Hematopoietic multipotent progenitor cell treated with erythropoietin and hydrocortisone succinate and interleukin-3 and kit ligand, for 17 days (in vitro differentiated cells): ENCODE measurements at regions not wholly inside any gene's neighbourhood (a gene's known extent, or its start where the extent isn't known, plus 50 kb on each side); places are given as distances from the start of the nearest gene placed in this dataset.
"Not testable (repeated sequence)": the region's sequence is repeated elsewhere in the genome, so short reads cannot be mapped to it uniquely, and the experiment has no call there.

Experiments
- DNase-seq: peaks from one replicate; pipeline ENCODE4 v3.0.0-alpha.2; 2015; ENCODE audit warnings: low spot score

DNA sequence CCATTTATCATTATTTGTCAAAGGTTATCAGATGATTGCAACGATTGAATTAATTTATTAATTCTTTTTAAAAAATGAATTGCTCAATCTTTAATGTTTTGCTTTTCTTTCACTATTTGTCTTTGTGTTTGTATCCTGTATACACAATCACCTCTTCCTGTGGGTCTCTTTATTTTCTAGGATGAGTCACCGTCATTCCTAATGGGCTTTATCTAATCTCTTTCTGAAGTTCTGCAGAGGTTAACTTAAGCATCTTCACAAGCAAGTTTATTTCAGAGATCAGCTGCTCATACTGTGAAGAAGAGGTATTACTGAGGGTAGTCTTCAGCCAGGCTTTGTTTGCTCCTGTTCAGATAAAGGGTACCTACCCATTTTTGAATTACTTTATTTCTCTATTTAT is 323.9 kb downstream of the NNT start:
- DNase-seq = no peak

DNA sequence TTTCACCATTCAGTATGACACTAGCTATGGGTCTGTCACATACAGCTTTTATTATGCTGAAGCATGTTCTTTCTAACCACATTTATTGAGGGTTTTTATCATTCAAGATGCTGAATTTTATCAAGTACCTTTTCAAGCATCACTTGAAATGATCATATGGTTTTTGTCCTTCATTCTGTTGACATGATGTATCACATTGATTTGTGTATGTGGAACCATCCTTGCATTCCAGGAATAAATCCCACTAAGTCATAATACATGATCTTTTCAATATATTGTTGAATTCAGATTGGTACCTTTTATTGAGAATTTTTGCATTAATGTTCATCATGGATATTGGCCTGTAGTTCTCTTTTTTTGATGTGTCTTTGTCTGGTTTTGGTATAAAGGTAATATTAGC is 317.4 kb downstream of the NNT start:
- DNase-seq = no peak

DNA sequence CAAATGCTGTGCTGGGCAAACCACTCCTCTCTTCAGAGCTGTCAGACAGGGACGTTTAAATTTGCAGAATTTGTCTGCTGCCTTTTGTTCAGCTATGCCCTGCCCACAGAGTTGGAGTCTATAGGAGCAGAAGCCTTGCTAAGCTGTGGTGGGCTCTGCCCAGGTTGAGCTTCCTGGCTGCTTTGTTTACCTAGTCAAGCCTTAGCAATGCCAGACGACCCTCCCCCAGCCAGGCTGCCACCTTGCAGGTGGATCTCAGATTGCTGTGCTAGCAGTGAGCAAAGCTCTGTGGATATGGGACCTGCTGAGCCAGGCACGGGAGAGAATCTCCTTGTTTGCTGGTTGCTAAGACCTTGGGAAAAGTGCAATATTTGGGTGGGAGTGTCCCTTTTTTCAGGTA is 314.9 kb downstream of the NNT start:
- DNase-seq = no peak

DNA sequence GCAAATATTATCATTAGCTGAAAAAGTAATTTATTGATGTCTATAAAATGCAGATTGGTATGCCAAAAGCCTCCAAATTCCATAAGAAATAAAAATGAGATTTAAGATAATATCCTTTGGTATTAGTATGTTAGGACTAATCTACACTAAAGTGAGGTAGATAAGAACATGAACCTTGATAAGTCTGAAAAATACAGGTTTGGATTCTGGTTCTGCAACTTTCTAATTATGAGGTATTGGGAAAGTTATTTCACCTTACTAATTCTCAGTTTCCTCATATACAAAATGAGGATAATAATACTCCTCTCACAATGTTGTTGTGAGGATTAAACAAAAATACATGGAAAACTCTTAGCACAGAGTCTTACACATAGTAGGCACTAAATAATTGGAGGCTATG is 300.1 kb downstream of the NNT start:
- no peak for DNase-seq

DNA sequence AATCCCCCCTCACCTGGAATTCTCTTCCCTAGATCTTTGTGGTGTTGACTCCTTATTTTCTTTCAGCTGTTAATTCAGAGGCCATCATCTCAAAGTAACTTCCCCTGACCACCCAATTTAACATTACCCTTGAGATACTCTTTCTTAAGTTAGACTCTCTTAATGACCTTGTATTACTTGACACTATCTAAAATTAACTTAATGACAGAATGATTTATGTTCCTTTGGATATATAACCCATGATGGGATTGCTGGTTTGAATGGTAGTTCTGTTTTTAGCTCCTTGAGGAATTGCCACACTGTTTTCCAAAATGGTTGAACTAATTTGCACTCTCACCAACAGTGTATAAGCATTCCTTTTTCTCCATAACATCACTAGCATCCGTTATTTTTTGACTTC is 298.0 kb downstream of the NNT start:
- no peak for DNase-seq

DNA sequence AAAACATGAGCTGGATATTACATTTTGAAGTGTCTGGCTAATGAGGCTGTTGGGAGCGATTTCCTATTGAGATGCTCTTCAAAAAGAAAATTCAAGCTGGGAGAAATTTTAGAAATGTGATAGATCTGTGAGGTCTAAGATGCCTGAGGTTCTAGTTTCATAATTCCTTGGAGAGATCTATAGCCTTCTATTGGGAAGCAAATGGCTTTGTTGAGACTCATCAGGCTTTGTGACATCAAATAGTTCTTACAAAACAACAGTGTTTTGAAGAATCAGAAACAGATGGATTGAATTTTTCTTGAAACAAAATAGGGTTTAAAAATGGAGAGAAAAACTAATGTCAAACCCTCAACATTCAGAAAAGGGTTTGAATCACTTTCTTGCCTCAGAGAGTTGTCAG is 292.9 kb downstream of the NNT start:
- DNase-seq = no peak

DNA sequence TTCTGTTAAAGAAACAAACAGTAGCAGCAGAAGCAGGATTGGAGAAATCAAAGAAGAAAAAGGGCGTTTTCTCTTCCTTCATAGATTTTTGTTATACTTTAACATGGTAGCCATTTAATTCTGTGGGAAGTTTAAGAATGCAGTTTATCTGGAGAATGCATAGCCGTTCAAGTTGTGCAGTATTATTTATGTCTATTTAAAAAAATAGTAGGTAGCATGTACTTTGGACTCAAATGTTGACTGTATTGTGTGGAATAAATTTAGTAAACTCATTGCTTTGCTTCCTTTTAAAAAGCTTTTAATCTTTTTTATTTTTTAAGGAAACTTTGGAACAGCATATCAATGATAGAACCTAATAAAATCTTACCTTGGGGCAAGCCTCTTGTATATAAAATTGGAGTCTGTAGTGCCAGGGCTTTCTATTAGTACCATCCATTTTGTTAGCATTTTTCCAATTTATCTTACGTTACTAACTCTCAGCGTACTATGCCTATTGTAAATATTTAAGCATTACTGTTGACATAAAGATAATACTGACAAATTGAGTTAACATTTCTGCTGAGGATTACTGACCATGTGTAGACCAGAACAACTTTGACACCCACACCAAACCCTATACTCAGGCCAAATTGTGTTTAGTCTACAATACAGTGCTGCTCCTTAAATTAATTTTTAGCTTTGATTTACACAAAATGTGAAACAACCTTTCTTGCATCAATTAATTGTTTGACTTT is 291.1 kb downstream of the NNT start:
- DNase-seq = no peak

DNA sequence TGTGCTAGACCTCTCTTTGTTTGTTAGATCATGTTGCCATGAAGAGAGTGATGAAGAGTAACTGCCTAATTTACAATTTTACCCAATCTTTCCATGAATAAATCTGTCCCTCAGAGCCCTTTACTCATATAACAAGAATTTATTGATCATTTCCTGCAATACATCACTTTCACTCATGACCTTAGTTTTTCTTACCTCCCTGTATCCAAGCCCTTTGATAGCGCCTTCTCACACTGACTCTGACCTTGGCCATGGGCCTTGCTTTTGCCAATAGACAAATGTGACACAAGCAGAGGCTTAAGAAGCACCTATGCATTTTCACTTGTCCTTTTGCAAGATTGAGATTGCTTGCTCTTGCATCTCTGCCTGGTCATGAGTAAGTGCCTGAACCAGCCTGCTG is 288.1 kb downstream of the NNT start:
- no peak for DNase-seq

DNA sequence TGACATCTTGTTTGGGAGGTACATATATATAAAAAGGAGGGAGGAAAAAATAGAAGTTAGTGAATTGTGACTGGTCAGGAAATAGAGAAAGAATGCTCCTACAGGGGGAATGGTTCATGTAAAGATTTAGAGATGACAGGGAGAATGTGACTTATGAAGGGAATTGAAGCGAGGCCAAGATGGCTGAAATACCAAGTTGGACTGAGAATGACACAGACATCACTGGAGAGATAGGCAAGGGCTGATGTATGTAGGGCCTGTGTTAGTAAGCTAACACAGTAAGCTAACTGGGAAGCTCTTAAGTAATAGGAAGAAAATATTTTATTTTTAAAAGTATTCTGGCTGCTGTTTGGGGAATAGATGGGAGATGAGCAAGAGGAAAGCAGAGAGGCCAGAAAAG is 286.3 kb downstream of the NNT start:
- no peak for DNase-seq

DNA sequence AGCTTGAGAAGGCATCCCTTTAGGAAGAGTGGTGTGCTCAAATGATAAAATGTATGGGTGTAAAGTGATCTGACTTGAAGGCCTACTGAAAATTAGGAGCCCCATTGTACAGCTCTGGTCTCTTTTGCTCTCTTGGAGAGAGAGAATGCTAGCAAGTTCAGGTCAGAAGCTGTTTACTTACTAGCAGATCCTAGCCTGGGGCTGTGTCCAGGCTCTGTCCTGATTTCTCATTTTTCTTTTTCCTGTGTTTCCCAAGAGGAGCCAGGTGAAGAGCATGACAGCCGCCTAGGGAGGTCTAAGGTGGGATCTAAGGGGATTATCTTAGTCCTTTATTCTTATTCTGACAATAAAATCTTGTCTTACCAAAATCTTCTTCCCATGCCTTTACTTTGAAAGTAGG is 272.8 kb downstream of the NNT start:
- no peak for DNase-seq

DNA sequence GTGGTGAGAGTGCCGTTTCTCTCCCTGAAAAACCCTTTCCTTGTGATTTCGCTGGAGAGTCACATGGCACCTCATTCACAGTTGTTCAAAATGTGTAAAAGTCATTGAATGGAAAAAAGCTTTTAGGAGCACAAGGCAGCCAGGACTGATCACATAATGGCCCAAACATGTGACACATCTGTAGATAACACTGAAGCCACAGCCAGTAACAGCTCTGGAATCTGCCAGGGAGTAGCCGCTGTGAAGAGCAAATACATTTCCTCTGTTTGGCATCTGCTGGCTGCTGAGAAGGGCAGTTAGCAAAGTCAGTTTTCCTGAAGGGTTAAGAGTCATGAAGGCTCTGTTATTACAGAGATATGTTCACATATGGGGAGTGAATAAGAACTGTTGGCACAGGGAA is 271.8 kb downstream of the NNT start:
- no peak for DNase-seq

DNA sequence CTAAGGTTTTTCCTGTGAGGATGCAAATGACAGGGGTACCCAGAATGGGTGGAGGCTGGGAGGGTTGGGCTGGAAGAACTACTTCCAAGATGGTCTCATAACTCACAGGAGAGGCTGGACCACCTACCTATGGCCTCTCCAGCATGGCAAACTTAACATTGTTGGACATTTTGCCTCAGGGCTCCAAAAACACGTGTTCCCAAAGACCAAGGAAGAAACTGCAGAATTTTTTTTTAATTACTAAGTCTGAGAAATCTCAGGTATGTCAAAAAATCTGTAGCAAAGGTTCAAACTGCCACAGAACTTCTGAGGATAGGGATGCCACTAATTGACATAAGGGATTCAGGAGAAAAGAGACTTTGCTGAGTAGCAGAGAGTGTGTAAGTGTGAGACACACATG is 270.8 kb downstream of the NNT start:
- no peak for DNase-seq

DNA sequence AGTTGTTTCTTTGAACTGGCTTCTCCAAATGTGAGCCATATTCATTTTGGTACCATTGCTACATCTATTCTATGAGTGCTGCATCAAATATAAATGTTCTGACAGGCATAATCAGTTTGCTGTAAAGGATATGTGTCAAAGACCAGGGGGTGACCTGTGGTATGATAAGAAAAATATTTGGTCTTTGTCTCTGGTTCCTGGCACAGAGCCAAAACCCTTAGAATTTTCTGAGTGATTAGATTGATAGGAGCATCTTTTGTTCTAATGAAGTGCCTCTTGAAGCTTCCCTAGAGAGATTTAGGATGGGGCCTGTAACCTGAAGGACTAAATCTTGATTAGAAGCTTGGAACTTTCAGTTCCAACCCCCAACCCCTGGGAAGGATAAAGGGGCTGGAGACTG is 256.3 kb downstream of the NNT start:
- DNase-seq = no peak

DNA sequence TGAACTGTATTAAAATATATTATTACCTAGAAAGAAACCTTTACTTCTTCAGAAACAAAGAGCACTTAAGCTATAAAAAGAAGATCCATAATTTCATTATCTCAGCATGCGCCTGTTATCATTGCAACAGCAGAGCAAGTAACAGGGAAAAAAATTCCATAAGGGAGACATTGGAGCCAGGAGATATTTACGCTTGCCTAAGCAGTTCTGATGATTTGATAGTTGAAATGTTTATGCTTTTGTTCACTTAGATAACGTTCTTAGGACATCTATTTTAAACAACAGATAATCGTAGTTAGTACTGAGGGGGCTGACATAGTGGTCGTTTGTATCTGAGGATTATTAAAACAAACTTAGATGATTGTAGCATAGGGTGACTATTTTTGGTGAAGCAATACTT is 252.5 kb downstream of the NNT start:
- no peak for DNase-seq

DNA sequence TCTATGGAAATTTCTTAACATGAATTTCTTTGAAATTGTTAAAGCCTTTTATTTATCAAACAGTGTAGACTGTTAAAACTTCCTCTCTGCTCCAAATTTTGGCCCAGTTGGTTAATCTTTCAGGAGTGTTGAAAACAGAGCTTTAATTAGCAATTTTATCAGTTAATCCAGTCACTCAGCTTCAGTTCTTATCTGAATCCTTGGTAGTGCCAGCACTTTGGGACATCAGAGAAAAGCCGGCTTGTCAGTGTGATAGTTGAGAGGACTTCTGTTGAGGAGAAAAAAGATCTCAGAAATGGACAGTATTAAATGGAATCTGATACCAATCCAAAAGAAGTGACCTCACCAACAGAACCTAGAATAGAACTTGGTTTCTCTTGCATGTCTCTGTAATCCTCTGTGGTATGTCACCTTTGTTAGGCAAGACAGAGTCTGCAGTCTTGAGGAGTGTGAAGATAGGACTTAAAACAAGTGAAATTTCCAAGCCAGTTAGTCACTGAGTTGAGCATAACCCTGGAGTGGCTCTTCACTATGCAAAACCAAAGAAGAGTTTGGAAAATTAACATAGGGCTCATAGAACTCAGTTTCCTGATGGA is 251.8 kb downstream of the NNT start:
- no peak for DNase-seq

DNA sequence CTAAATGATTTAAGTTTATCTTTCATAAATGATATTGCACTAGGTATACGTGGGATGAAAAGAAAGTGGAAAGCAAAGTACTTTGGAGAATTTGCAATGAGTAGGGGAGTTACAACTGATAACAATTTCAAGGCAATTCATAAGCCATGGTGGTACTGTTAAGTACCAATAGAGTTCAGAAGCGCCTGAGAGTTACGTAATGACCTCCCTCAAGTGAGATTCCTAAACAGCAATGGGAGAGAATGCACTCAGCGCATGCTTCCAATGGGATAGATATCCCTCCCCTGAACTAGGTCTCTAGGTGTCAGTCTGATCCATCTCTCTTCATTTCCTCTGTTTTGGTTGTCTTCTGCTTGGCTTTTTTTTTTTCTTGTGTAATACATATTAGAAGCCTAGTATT is 249.3 kb downstream of the NNT start:
- DNase-seq = no peak

DNA sequence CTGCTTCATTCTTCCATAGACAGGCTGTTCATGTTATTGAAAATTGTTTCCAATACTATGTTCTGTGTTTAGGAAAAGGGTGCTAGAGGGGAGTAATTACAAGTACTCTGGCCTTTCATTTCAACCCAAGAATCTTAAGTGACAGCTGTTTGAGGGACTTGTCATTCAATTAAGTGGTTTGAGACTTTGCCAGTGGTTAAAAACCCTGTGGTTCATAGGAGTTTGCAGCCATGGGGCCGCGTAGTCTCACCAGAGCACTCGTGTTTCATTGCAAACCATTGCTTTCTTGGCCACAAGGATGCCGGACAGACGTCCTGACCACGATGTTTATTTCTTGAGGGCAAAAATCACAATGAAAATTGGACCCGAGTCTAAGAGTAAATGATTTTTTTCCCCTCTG is 248.8 kb downstream of the NNT start:
- DNase-seq = no peak

DNA sequence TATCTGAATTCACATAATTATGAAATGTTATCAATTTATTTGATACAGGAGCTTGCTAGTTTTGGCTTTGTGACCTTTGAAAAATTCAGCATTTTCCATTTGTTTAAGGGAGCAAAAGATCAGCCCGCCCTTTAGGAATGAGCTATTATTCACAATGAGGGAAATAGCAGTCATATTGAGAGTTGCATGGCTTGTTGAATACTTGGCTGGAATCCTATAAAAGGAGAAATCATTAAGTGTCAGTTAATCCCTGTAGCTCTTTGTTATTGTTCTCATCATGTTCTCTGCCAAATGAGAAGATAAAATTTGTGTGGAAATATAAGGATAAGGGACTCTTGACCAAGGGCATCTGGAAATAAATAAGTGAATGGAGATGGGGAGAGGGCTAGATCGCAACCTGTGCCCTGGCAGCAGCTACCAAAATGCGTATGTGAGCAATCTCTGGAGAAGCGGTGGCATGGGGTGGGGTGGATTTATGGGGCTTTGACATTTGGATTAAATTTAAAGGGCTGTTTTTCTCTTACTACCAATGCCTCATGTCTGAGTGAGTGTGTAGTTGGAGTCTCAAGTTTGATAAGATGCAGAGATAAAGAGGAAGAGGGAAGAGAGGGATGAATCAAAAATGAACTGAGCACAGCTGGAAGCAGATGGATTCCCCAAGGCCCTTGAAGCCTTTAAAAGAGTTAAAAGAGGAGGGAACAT is 237.6 kb downstream of the NNT start:
- no peak for DNase-seq

DNA sequence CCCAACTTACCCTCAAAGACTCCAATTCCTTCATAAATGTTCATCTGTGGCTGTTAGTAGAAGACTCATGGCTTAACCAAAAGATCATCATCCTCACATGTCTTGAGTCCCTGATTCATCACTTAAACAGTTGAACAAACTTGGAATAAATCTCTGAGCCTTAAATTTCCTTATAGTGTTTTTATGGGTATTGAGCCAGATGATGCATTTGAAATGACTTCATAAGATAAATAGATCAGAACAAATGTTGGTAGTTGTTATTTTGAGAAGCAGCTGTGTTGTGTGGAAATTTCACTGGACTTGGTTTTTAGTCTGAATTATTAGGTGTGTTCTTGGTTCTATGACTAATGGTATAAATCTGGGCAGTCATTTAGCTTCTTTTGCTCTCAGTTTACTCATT is 236.2 kb downstream of the NNT start:
- DNase-seq = no peak

DNA sequence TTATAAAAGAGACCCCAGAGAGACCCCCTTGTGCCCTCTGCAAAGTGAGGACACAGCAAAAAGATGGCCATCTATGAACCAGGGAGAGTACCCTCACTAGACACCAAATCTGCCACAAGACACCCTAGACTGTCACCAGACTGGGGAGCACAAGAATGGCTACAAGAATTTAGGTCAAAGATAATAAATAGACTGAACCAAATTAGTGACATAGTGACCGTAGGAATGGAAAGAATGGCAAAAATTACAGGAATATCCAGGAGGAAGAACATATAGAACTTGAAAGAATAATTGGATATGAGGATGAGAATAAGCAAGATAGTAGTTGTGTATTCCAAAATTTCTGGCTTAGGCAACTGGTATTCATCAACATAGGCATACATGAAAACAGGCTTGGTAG is 235.0 kb downstream of the NNT start:
- DNase-seq = no peak

DNA sequence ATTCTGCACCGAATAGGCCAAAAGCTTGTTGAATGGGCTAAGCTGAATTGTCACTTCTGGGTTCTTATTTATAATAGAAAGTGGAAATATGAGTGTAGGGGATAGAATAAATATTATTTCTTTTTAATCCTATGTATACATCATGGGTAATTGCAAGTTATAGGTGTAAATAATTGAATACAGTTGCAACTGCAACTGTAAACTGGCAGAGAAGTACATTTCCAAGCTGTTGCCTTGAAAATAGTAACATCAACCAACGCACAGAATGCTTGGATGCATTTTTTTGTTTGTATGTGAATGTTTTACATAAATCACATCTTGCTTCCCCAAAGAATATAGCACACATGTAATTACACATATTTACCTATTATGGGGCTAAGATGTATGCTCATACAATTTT is 234.1 kb downstream of the NNT start:
- DNase-seq = no peak

DNA sequence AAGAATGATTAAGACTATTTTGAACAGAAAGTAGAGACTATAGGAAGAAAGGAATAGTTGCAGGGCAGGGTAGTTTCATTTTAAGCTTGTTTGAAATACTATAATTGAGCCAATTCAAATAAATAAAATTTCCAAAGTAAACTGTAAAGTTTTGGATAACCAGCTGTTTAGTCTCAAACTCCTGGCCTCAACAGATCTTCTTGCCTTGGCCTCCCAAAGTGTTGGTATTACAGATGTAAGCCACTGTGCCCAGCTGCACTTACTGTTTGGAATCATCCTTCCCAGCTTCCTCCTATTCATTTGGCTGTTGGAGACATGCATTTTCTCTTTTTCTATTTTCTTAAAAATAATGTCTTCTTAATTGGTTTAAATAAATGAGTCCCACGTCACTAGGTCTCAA is 231.0 kb downstream of the NNT start:
- DNase-seq = no peak

DNA sequence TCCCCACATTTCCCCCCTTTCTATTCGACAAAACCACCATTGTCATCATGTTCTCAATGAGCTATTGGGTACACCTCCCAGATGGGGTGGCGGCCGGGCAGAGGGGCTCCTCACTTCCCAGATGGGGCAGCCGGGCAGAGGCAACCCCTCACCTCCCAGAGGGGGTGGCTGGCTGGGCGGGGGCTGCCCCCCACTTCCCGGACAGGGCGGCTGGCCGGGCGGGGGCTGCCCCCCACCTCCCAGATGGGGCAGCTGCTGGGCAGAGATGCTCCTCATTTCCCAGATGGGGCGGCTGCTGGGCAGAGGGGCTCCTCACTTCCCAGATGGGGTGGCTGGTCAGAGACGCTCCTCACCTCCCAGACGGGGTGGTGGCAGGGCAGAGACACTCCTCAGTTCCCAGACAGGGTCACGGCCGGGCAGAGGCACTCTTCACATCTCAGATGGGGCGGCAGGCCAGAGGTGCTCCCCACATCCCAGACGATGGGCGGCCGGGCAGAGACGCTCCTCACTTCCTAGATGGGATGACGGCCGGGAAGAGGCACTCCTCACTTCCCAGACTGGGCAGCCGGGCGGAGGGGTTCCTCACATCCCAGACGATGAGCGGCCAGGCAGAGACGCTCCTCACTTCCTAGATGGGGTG is 221.5 kb downstream of the NNT start:
- not testable (repeated sequence) for DNase-seq
